HCT116 (cell line): ENCODE measurements at regions not wholly inside any gene's neighbourhood (a gene's known extent, or its start where the extent isn't known, plus 50 kb on each side); places are given as distances from the start of the nearest gene placed in this dataset.

ENCODE experiments used
- ATAC-seq: fragments of 200-7000 bp; cut with Tn5 transposase; 2 replicates; pipeline ENCODE4 v1.9.1; 2020; ENCODE audit warnings: mild to moderate bottlenecking, moderate library complexity
- BruUV-seq: library from RNA; stranded (reverse); fragments of 400-500 nt; replicated peaks from 2 replicates; lab custom pipeline; 2021; lab: Mats Ljungman, UMichigan
- CTCF ChIA-PET: fragments of 300-600 bp; sonication (Branson Sonifier 250); formaldehyde crosslinking; loops from one replicate; lab custom pipeline; 2021; ENCODE audit warnings: antibody characterized with exemption; lab: Charles Lee
- POLR2A ChIA-PET: fragments of 300-600, 350-600 bp; sonication (Branson Sonifier 250); formaldehyde crosslinking; loops from one replicate; lab custom pipeline; 2021; ENCODE audit warnings: antibody characterized with exemption; lab: Charles Lee
- RAD21 ChIA-PET, 2 experiments: fragments of 300-600 bp; sonication (Branson Sonifier 250); formaldehyde crosslinking; loops; one replicate each; lab custom pipeline; 2023; ENCODE audit warnings: low total read pairs in 2 of 2; ENCODE audit not compliant: uncharacterized antibody in 2 of 2, unreplicated experiment in 2 of 2, low non-redundant PET in 1 of 2; lab: Charles Lee
- DNase-seq: peaks from one replicate; pipeline ENCODE4 v3.0.0-alpha.2; 2010; ENCODE audit warnings: low read depth, low spot score
- H2AFZ ChIP-seq: fragments of 200-600 bp; shearing (Covaris generic), sonication (generic); 2 replicates; pipeline ENCODE4 v1.6.1; 2017; ENCODE audit warnings: low read depth, mixed run types, mixed read lengths, antibody characterized with exemption, low read length; ENCODE audit not compliant: poor library complexity, severe bottlenecking
- H3K27ac ChIP-seq: 2 replicates; pipeline ENCODE4 v1.5.1; 2012; ENCODE audit warnings: low read depth, low read length
- H3K27me3 ChIP-seq: fragments of 200-600 bp; sonication (generic); 2 replicates; pipeline ENCODE4 v1.6.1; 2016; ENCODE audit warnings: mixed run types, low read length, mixed read lengths; ENCODE audit not compliant: insufficient read depth
- H3K36me3 ChIP-seq, 2 experiments: fragments of 200-500 bp in 1 of 2; fragments of 200-600 bp in 1 of 2; sonication (Bioruptor generic) in 1 of 2; sonication (generic) in 1 of 2; 2 replicates each; pipeline versions ENCODE4 v1.5.1 to v1.6.1; 2014 to 2016; ENCODE audit warnings: low read length in 2 of 2, inconsistent platforms in 1 of 2, mixed read lengths in 1 of 2, mixed run types in 1 of 2; ENCODE audit not compliant: insufficient read depth in 2 of 2, control insufficient read depth in 1 of 2
- H3K4me1 ChIP-seq, 2 experiments: fragments of 200-600 bp in 1 of 2; sonication (generic) in 1 of 2; 2 replicates each; pipeline versions ENCODE4 v1.5.1 to v1.6.1; 2012 to 2017; ENCODE audit warnings: low read length in 2 of 2, inconsistent platforms in 1 of 2, mild to moderate bottlenecking in 1 of 2, mixed read lengths in 1 of 2, mixed run types in 1 of 2, moderate library complexity in 1 of 2; ENCODE audit not compliant: insufficient read depth in 2 of 2, control insufficient read depth in 1 of 2
- H3K4me2 ChIP-seq: fragments of 200-600 bp; sonication (generic); 2 replicates; pipeline ENCODE4 v1.6.1; 2017; ENCODE audit warnings: mixed run types, low read length, mixed read lengths
- H3K4me3 ChIP-seq, 2 experiments: fragments of 200-600 bp in 1 of 2; sonication (generic) in 1 of 2; replicated peaks in 1 of 2; 2 replicates each; pipeline ENCODE4 v1.5.1; 2011 to 2016; ENCODE audit warnings: low read length in 2 of 2, control low read depth in 1 of 2, low read depth in 1 of 2, mild to moderate bottlenecking in 1 of 2, mixed read lengths in 1 of 2, mixed run types in 1 of 2
- H3K79me2 ChIP-seq: fragments of 200-600 bp; sonication (generic); 2 replicates; pipeline ENCODE4 v1.6.1; 2017; ENCODE audit warnings: mild to moderate bottlenecking, mixed run types, low read length, moderate library complexity, mixed read lengths; ENCODE audit not compliant: insufficient read depth
- H3K9ac ChIP-seq: fragments of 200-600 bp; sonication (generic); 2 replicates; pipeline ENCODE4 v1.6.1; 2016; ENCODE audit warnings: low read length, mixed read lengths
- H3K9me2 ChIP-seq: fragments of 200-600 bp; sonication (generic), shearing (Covaris generic); 2 replicates; pipeline ENCODE4 v1.6.1; 2017; ENCODE audit warnings: mixed run types, mild to moderate bottlenecking, moderate library complexity; ENCODE audit not compliant: insufficient read depth
- H3K9me3 ChIP-seq, 2 experiments: fragments of 200-500 bp in 1 of 2; fragments of 200-600 bp in 1 of 2; sonication (Bioruptor generic) in 1 of 2; sonication (generic) in 1 of 2; 2 replicates each; pipeline ENCODE4 v1.6.1; 2014 to 2017; ENCODE audit warnings: low read length in 2 of 2, mixed read lengths in 2 of 2, inconsistent platforms in 1 of 2, low read depth in 1 of 2, mild to moderate bottlenecking in 1 of 2, mixed run types in 1 of 2, moderate library complexity in 1 of 2; ENCODE audit not compliant: control insufficient read depth in 1 of 2, insufficient read depth in 1 of 2
- H4K20me1 ChIP-seq: fragments of 200-600 bp; sonication (generic), shearing (Covaris generic); 2 replicates; pipeline ENCODE4 v1.6.1; 2017; ENCODE audit warnings: mixed run types, mild to moderate bottlenecking, moderate library complexity; ENCODE audit not compliant: insufficient read depth
- EZH2 ChIP-seq: fragments of 200-600 bp; sonication (generic); IDR thresholded peaks from 2 replicates; pipeline ENCODE4 v1.6.1; 2017; ENCODE audit warnings: antibody characterized with exemption, mixed run types
- FOSL1 ChIP-seq: IDR thresholded peaks from 2 replicates; pipeline ENCODE4 v1.6.1; 2012; ENCODE audit warnings: low read depth
- JUND ChIP-seq: IDR thresholded peaks from 2 replicates; pipeline ENCODE4 v1.6.1; 2012
- POLR2A ChIP-seq: IDR thresholded peaks from 2 replicates; pipeline ENCODE4 v1.7.0; 2011; ENCODE audit warnings: borderline replicate concordance; ENCODE audit not compliant: insufficient read depth, insufficient read length; ENCODE audit errors: extremely low read depth
- RAD21 ChIP-seq: IDR thresholded peaks from 2 replicates; pipeline ENCODE4 v1.6.1; 2012; ENCODE audit warnings: low read depth, mild to moderate bottlenecking
- SIN3A ChIP-seq: IDR thresholded peaks from 2 replicates; pipeline ENCODE4 v1.6.1; 2012; ENCODE audit warnings: low read depth
- SRF ChIP-seq: IDR thresholded peaks from 2 replicates; pipeline ENCODE4 v1.6.1; 2012; ENCODE audit warnings: low read depth
- YY1 ChIP-seq: IDR thresholded peaks from 2 replicates; pipeline ENCODE4 v1.6.1; 2011; ENCODE audit warnings: low read length, low read depth, moderate library complexity, mild to moderate bottlenecking; ENCODE audit not compliant: insufficient replicate concordance; ENCODE audit errors: extremely low read depth
- intact Hi-C: fragments of 100-400 bp; cut with micrococcal nuclease; formaldehyde crosslinking; loops from 2 replicates; pipeline ENCODE4 v1.10.0; 2022
- TF ChIP-seq, protein P1 (sequence below): IDR thresholded peaks from 2 replicates; pipeline ENCODE4 v1.6.1; 2011; ENCODE audit warnings: mild to moderate bottlenecking, low read length, moderate library complexity; ENCODE audit not compliant: insufficient replicate concordance; ENCODE audit errors: extremely low read depth
- TF ChIP-seq, protein P2 (sequence below): IDR thresholded peaks from 2 replicates; pipeline ENCODE4 v1.6.1; 2012

DNA sequence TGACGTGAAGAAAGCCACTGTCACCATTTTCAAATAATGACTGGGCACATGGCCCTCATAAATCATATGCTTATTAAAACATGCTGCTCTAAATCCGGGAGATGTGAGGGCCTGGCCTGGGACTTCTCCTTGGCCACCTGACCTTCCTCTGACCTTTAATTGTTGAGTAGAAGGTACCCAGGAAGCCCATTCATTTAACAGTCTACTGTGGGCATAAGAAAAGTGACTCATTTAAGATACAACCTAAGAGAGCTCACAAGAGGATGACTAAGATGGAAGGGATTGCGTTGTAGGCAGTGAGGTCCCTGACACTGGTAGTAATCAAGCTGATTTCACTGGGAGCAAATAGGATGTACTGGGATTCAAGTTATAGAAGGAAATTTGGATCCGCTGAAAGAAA is 203.4 kb upstream of the GPR26 start (continued):
- no peak for TF ChIP-seq YY1

DNA sequence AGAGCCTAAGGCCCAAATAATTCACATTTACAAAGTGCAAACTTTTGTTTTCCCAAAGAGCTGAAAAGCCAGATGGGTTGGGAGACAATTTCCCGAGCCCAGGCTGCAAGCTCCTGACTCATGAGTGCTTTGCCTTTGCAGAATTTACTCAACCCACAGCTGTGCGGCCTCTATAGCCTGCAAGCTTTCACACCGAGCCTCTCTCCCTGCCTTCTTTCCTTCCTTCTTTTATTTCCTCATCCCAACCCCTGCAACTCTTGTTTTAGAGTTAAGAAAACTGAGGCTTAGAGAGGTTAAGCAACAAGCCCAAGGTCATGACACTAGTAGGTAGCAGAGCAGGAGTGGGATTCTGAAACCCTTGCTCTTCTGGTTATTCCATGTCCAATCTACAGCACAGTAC is 203.0 kb upstream of the GPR26 start:
- ChIA-PET CTCF (no interaction called here), RAD21 (no interaction called here), POLR2A (no interaction called here)
- no peak for ATAC-seq
- intact Hi-C loops, result no loop called here
- Histone ChIP-seq H3K9ac (no peak overlapping the region), H3K27me3 (no peaks in the 10 kb centered on the region), H4K20me1 (no peaks in the 10 kb centered on the region), H3K27ac (no peak overlapping the region), H3K4me2 (no peak overlapping the region), H3K9me3 (no peaks in the 10 kb centered on the region), H3K36me3 (no peaks in the 10 kb centered on the region), H2AFZ (no peak overlapping the region), H3K4me3 (no peak overlapping the region), H3K4me1 (no peaks in the 10 kb centered on the region), H3K79me2 (no peaks in the 10 kb centered on the region), H3K9me2 (no peaks in the 10 kb centered on the region)
- no TSS peak for BruUV-seq
- DNase-seq, result no peak
- TF ChIP-seq, protein P1, sequence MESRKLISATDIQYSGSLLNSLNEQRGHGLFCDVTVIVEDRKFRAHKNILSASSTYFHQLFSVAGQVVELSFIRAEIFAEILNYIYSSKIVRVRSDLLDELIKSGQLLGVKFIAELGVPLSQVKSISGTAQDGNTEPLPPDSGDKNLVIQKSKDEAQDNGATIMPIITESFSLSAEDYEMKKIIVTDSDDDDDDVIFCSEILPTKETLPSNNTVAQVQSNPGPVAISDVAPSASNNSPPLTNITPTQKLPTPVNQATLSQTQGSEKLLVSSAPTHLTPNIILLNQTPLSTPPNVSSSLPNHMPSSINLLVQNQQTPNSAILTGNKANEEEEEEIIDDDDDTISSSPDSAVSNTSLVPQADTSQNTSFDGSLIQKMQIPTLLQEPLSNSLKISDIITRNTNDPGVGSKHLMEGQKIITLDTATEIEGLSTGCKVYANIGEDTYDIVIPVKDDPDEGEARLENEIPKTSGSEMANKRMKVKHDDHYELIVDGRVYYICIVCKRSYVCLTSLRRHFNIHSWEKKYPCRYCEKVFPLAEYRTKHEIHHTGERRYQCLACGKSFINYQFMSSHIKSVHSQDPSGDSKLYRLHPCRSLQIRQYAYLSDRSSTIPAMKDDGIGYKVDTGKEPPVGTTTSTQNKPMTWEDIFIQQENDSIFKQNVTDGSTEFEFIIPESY, result no peak
- no peak for TF ChIP-seq POLR2A
- no peak for TF ChIP-seq EZH2
- TF ChIP-seq FOSL1, result no peak
- no peak for TF ChIP-seq SRF
- TF ChIP-seq, protein P2, sequence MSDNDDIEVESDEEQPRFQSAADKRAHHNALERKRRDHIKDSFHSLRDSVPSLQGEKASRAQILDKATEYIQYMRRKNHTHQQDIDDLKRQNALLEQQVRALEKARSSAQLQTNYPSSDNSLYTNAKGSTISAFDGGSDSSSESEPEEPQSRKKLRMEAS, result no peak
- no peak for TF ChIP-seq RAD21
- no peak for TF ChIP-seq SIN3A
- TF ChIP-seq JUND, result no peak
- no peak for TF ChIP-seq YY1
